Esophagus (tissue), 2 donors: ENCODE measurements at regions not wholly inside any gene's neighbourhood (a gene's known extent, or its start where the extent isn't known, plus 50 kb on each side); places are given as distances from the start of the nearest gene placed in this dataset.

ENCODE experiments used
- H3K27ac ChIP-seq, 2 donors: one replicate each; pipeline ENCODE4 v1.5.1; 2013; ENCODE audit warnings: low read depth in 2 of 2, mild to moderate bottlenecking in 2 of 2, inconsistent platforms in 1 of 2, low read length in 1 of 2, moderate library complexity in 1 of 2
- H3K27me3 ChIP-seq, 2 donors: one replicate each; pipeline ENCODE4 v1.6.1; 2013; ENCODE audit warnings: low read length in 2 of 2, control low read depth in 1 of 2, mild to moderate bottlenecking in 1 of 2; ENCODE audit not compliant: insufficient read depth in 2 of 2, control insufficient read depth in 1 of 2
- H3K36me3 ChIP-seq, 2 donors: one replicate each; pipeline ENCODE4 v1.6.1; 2013; ENCODE audit warnings: low read length in 1 of 2; ENCODE audit not compliant: control insufficient read depth in 2 of 2, insufficient read depth in 2 of 2
- H3K4me1 ChIP-seq, 2 donors: one replicate each; pipeline ENCODE4 v1.6.1; 2013; ENCODE audit warnings: low read length in 1 of 2; ENCODE audit not compliant: control insufficient read depth in 2 of 2, insufficient read depth in 2 of 2
- H3K4me3 ChIP-seq, 2 donors: one replicate each; pipeline ENCODE4 v1.5.1; 2013; ENCODE audit warnings: low read length in 2 of 2, mild to moderate bottlenecking in 2 of 2, low read depth in 1 of 2, moderate library complexity in 1 of 2
- H3K9me3 ChIP-seq, 2 donors: one replicate each; pipeline ENCODE4 v1.6.1; 2013; ENCODE audit warnings: mild to moderate bottlenecking in 2 of 2, low read depth in 1 of 2, low read length in 1 of 2, moderate library complexity in 1 of 2; ENCODE audit not compliant: control insufficient read depth in 2 of 2, insufficient read depth in 1 of 2
- WGBS, 2 donors: extraction: QIAGEN DNeasy Blood & Tissue Kit; methylation state at CpG; one replicate each; pipeline ENCODE4 v1.1.7; 2013; 5-methylcytosine and 5-hydroxymethylcytosine counted together
- donor health status: healthy with polysubstance abuse.
- donor health status: Bipolar disorder and iron deficiency.

GRCh38 chr5:61744690-61745619, 412.9 kb downstream of the ZSWIM6 start:
- no peaks in the 10 kb centered on the region for H3K36me3 ChIP-seq
- WGBS, 2 donors: 76 to 77% methylated on average over 21 of the region's 21 CpGs

GRCh38 chr5:61746831-61747575, 414.9 kb downstream of the ZSWIM6 start:
- H3K9me3 ChIP-seq: no peaks in the 10 kb centered on the region
- H3K4me1 ChIP-seq: no peaks in the 10 kb centered on the region
- WGBS, 2 donors: 80 to 85% methylated on average over 7 of the region's 7 CpGs
- no peaks in the 10 kb centered on the region for H3K36me3 ChIP-seq
- H3K4me3 ChIP-seq: no peak overlapping the region
- no peaks in the 10 kb centered on the region for H3K27me3 ChIP-seq
- H3K27ac ChIP-seq: no peak overlapping the region

More at GRCh38 chr5:61744690-61745619, 412.9 kb downstream of the ZSWIM6 start:
- no peaks in the 10 kb centered on the region for H3K4me1 ChIP-seq
- no peaks in the 10 kb centered on the region for H3K9me3 ChIP-seq
- no peaks in the 10 kb centered on the region for H3K27me3 ChIP-seq
- no peak overlapping the region for H3K4me3 ChIP-seq
- H3K27ac ChIP-seq: no peak overlapping the region

GRCh38 chr5:61748121-61748520, 416.1 kb downstream of the ZSWIM6 start:
- 95 to 96% methylated on average over 7 of the region's 7 CpGs for WGBS, 2 donors
- Histone ChIP-seq H3K27me3 (no peaks in the 10 kb centered on the region), H3K9me3 (no peaks in the 10 kb centered on the region), H3K4me1 (no peaks in the 10 kb centered on the region), H3K4me3 (no peak overlapping the region), H3K36me3 (no peaks in the 10 kb centered on the region), H3K27ac (no peak overlapping the region)

- H3K27ac ChIP-seq: no peak overlapping the region
- H3K27me3 ChIP-seq: no peaks in the 10 kb centered on the region
- H3K4me1 ChIP-seq: no peaks in the 10 kb centered on the region
- no peaks in the 10 kb centered on the region for H3K36me3 ChIP-seq
- no peaks in the 10 kb centered on the region for H3K9me3 ChIP-seq
- H3K4me3 ChIP-seq: no peak overlapping the region
- WGBS, 2 donors: 91 to 94% methylated on average over 1 of the region's 1 CpG
Measured at GRCh38 chr5:61748651-61749050, 416.6 kb downstream of the ZSWIM6 start.

GRCh38 chr5:61752588-61752987, 420.5 kb downstream of the ZSWIM6 start:
- no peaks in the 10 kb centered on the region for H3K27me3 ChIP-seq
- no peaks in the 10 kb centered on the region for H3K9me3 ChIP-seq
- no peak overlapping the region for H3K27ac ChIP-seq
- no peak overlapping the region for H3K4me3 ChIP-seq
- H3K4me1 ChIP-seq: no peaks in the 10 kb centered on the region
- H3K36me3 ChIP-seq: no peaks in the 10 kb centered on the region

GRCh38 chr5:61754792-61755191, 422.7 kb downstream of the ZSWIM6 start:
- no peaks in the 10 kb centered on the region for H3K27me3 ChIP-seq
- 73 to 76% methylated on average over 1 of the region's 1 CpG for WGBS, 2 donors
- no peak overlapping the region for H3K4me3 ChIP-seq
- no peak overlapping the region for H3K27ac ChIP-seq
- no peaks in the 10 kb centered on the region for H3K9me3 ChIP-seq
- no peaks in the 10 kb centered on the region for H3K36me3 ChIP-seq
- no peaks in the 10 kb centered on the region for H3K4me1 ChIP-seq

- Histone ChIP-seq H3K4me3 (no peak overlapping the region), H3K27me3 (no peaks in the 10 kb centered on the region), H3K36me3 (no peaks in the 10 kb centered on the region), H3K4me1 (no peaks in the 10 kb centered on the region), H3K27ac (no peak overlapping the region), H3K9me3 (no peaks in the 10 kb centered on the region)
- WGBS, 2 donors: 89 to 95% methylated on average over 4 of the region's 4 CpGs
Measured at GRCh38 chr5:61755726-61756222, 423.7 kb downstream of the ZSWIM6 start.

GRCh38 chr5:61758711-61759110, 426.7 kb downstream of the ZSWIM6 start:
- WGBS, 2 donors: 70 to 79% methylated on average over 6 of the region's 6 CpGs
- H3K4me1 ChIP-seq: no peaks in the 10 kb centered on the region
- no peaks in the 10 kb centered on the region for H3K36me3 ChIP-seq
- no peaks in the 10 kb centered on the region for H3K9me3 ChIP-seq
- H3K4me3 ChIP-seq: no peak overlapping the region
- no peak overlapping the region for H3K27ac ChIP-seq
- H3K27me3 ChIP-seq: no peaks in the 10 kb centered on the region

GRCh38 chr5:61765471-61765870, 433.4 kb downstream of the ZSWIM6 start:
- no peak overlapping the region for H3K4me3 ChIP-seq
- 66 to 75% methylated on average over 1 of the region's 1 CpG for WGBS, 2 donors
- H3K4me1 ChIP-seq: no peaks in the 10 kb centered on the region
- no peak overlapping the region for H3K27ac ChIP-seq
- H3K27me3 ChIP-seq: no peaks in the 10 kb centered on the region
- no peaks in the 10 kb centered on the region for H3K9me3 ChIP-seq
- no peaks in the 10 kb centered on the region for H3K36me3 ChIP-seq
